Smooth muscle cell (in vitro differentiated cells): ENCODE measurements at regions not wholly inside any gene's neighbourhood (a gene's known extent, or its start where the extent isn't known, plus 50 kb on each side); places are given as distances from the start of the nearest gene placed in this dataset.

ENCODE experiments used
- DNase-seq: peaks from one replicate; lab custom pipeline; 2025; ENCODE audit not compliant: unreplicated experiment; lab: John Stamatoyannopoulos, UW
- H2AFZ ChIP-seq: fragments of 200-600 bp; sonication (generic); 2 replicates; pipeline ENCODE4 v1.6.0; 2016; ENCODE audit warnings: antibody characterized with exemption, low read depth, mild to moderate bottlenecking
- H3F3A ChIP-seq: fragments of 200-600 bp; sonication (generic); 2 replicates; pipeline ENCODE4 v1.6.0; 2017; ENCODE audit warnings: antibody characterized with exemption, low read depth
- H3K27ac ChIP-seq: fragments of 200-600 bp; sonication (generic); 2 replicates; pipeline ENCODE4 v1.5.1; 2016; ENCODE audit warnings: low read depth, mild to moderate bottlenecking
- H3K27me3 ChIP-seq: fragments of 200-600 bp; sonication (generic); 2 replicates; pipeline ENCODE4 v1.6.1; 2016; ENCODE audit warnings: low read depth, mild to moderate bottlenecking
- H3K36me3 ChIP-seq: fragments of 200-600 bp; sonication (generic); 2 replicates; pipeline ENCODE4 v1.5.1; 2016; ENCODE audit warnings: low read depth
- H3K4me1 ChIP-seq: fragments of 200-600 bp; sonication (generic); 2 replicates; pipeline ENCODE4 v1.5.1; 2016; ENCODE audit warnings: low read depth
- H3K4me2 ChIP-seq: fragments of 200-600 bp; sonication (generic); 2 replicates; pipeline ENCODE4 v1.6.0; 2016; ENCODE audit warnings: mild to moderate bottlenecking
- H3K4me3 ChIP-seq: fragments of 200-600 bp; sonication (generic); 2 replicates; pipeline ENCODE4 v1.5.1; 2016; ENCODE audit warnings: mild to moderate bottlenecking
- H3K79me2 ChIP-seq: fragments of 200-600 bp; sonication (generic); 2 replicates; pipeline ENCODE4 v1.6.0; 2016; ENCODE audit warnings: low read depth, mild to moderate bottlenecking
- H3K9ac ChIP-seq: fragments of 200-600 bp; sonication (generic); 2 replicates; pipeline ENCODE4 v1.6.0; 2016; ENCODE audit warnings: low read depth
- H3K9me3 ChIP-seq: fragments of 200-600 bp; sonication (generic); replicated peaks from 2 replicates; pipeline ENCODE4 v1.5.1; 2016; ENCODE audit warnings: low read depth
- H4K20me1 ChIP-seq: fragments of 200-600 bp; sonication (generic); 2 replicates; pipeline ENCODE4 v1.6.0; 2016; ENCODE audit warnings: low read depth
- WGBS: methylation state at CpG from one replicate; pipeline ENCODE4 v1.1.7; 2016; ENCODE audit warnings: low lambda C conversion rate; 5-methylcytosine and 5-hydroxymethylcytosine counted together
- TF ChIP-seq, protein P1 (sequence below): fragments of 200-600 bp; sonication (generic); IDR thresholded peaks from 2 replicates; pipeline ENCODE4 v1.5.1; 2017; ENCODE audit warnings: borderline replicate concordance, mild to moderate bottlenecking, antibody characterized with exemption; ENCODE audit not compliant: insufficient read depth, poor library complexity, severe bottlenecking

GRCh38 chr16:73365016-73365551 lies 317.2 kb upstream of the ZFHX3 start:
- no peaks in the 10 kb centered on the region for H3K9me3 ChIP-seq
- TF ChIP-seq, protein P1, sequence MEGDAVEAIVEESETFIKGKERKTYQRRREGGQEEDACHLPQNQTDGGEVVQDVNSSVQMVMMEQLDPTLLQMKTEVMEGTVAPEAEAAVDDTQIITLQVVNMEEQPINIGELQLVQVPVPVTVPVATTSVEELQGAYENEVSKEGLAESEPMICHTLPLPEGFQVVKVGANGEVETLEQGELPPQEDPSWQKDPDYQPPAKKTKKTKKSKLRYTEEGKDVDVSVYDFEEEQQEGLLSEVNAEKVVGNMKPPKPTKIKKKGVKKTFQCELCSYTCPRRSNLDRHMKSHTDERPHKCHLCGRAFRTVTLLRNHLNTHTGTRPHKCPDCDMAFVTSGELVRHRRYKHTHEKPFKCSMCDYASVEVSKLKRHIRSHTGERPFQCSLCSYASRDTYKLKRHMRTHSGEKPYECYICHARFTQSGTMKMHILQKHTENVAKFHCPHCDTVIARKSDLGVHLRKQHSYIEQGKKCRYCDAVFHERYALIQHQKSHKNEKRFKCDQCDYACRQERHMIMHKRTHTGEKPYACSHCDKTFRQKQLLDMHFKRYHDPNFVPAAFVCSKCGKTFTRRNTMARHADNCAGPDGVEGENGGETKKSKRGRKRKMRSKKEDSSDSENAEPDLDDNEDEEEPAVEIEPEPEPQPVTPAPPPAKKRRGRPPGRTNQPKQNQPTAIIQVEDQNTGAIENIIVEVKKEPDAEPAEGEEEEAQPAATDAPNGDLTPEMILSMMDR = no peak
- H3K4me1 ChIP-seq = no peaks in the 10 kb centered on the region
- H3K4me2 ChIP-seq = no peak overlapping the region
- no peak overlapping the region for H3K27ac ChIP-seq
- no peak for DNase-seq
- no peaks in the 10 kb centered on the region for H3K79me2 ChIP-seq
- no peaks in the 10 kb centered on the region for H4K20me1 ChIP-seq
- no peak overlapping the region for H3K9ac ChIP-seq
- H3K36me3 ChIP-seq = no peaks in the 10 kb centered on the region
- no peaks in the 10 kb centered on the region for H3F3A ChIP-seq
- WGBS = 30% methylated on average over 9 of the region's 9 CpGs
- no peak overlapping the region for H2AFZ ChIP-seq
- no peaks in the 10 kb centered on the region for H3K27me3 ChIP-seq
- no peak overlapping the region for H3K4me3 ChIP-seq

GRCh38 chr16:73364413-73364812 lies 316.5 kb upstream of the ZFHX3 start:
- H3K27ac ChIP-seq = no peak overlapping the region
- H3K9ac ChIP-seq = no peak overlapping the region
- H3K27me3 ChIP-seq = no peaks in the 10 kb centered on the region
- H3F3A ChIP-seq = no peaks in the 10 kb centered on the region
- DNase-seq = no peak
- TF ChIP-seq, protein P1 = no peak
- H3K4me2 ChIP-seq = no peak overlapping the region
- H2AFZ ChIP-seq = no peak overlapping the region
- no peaks in the 10 kb centered on the region for H3K4me1 ChIP-seq
- H3K36me3 ChIP-seq = no peaks in the 10 kb centered on the region
- 83% methylated on average over 6 of the region's 6 CpGs for WGBS
- H3K79me2 ChIP-seq = no peaks in the 10 kb centered on the region
- no peaks in the 10 kb centered on the region for H3K9me3 ChIP-seq
- no peaks in the 10 kb centered on the region for H4K20me1 ChIP-seq
- H3K4me3 ChIP-seq = no peak overlapping the region

GRCh38 chr16:73361061-73361460 lies 313.1 kb upstream of the ZFHX3 start:
- no peak overlapping the region for H3K27ac ChIP-seq
- H3K4me2 ChIP-seq = no peak overlapping the region
- H3K9me3 ChIP-seq = no peaks in the 10 kb centered on the region
- TF ChIP-seq, protein P1 = no peak
- H3K4me3 ChIP-seq = no peak overlapping the region
- H3K9ac ChIP-seq = no peak overlapping the region
- WGBS = 93% methylated on average over 9 of the region's 9 CpGs
- DNase-seq = no peak
- H3K27me3 ChIP-seq = no peaks in the 10 kb centered on the region
- no peaks in the 10 kb centered on the region for H4K20me1 ChIP-seq
- no peaks in the 10 kb centered on the region for H3K4me1 ChIP-seq
- no peaks in the 10 kb centered on the region for H3K36me3 ChIP-seq
- no peaks in the 10 kb centered on the region for H3K79me2 ChIP-seq
- no peaks in the 10 kb centered on the region for H3F3A ChIP-seq
- H2AFZ ChIP-seq = no peak overlapping the region

- no peak overlapping the region for H3K27ac ChIP-seq
- no peak for DNase-seq
- H2AFZ ChIP-seq = no peak overlapping the region
- TF ChIP-seq, protein P1 = no peak
- peaks cover 4% of the 10 kb centered on the region for H3K4me1 ChIP-seq
- WGBS = 79% methylated on average over 13 of the region's 13 CpGs
- H3K27me3 ChIP-seq = no peaks in the 10 kb centered on the region
- no peak overlapping the region for H3K4me2 ChIP-seq
- no peak overlapping the region for H3K4me3 ChIP-seq
- H3K9me3 ChIP-seq = no peaks in the 10 kb centered on the region
- no peaks in the 10 kb centered on the region for H4K20me1 ChIP-seq
- no peaks in the 10 kb centered on the region for H3F3A ChIP-seq
- H3K36me3 ChIP-seq = no peaks in the 10 kb centered on the region
- no peak overlapping the region for H3K9ac ChIP-seq
- no peaks in the 10 kb centered on the region for H3K79me2 ChIP-seq
These were observed 308.6 kb upstream of the ZFHX3 start for GRCh38 chr16:73356401-73357079.
